WTC11 (cell line): ENCODE measurements at regions not wholly inside any gene's neighbourhood (a gene's known extent, or its start where the extent isn't known, plus 50 kb on each side); places are given as distances from the start of the nearest gene placed in this dataset.

Experiments used
- ATF1 ChIP-seq: sonication (generic); formaldehyde crosslinking; IDR thresholded peaks from 2 replicates; pipeline ENCODE4 v1.8.1; 2023; ENCODE audit warnings: mild to moderate bottlenecking, moderate library complexity, missing genetic modification reagents
- ETV6 ChIP-seq: sonication (generic); formaldehyde crosslinking; IDR thresholded peaks from 2 replicates; pipeline ENCODE4 v1.8.1; 2022; ENCODE audit warnings: mild to moderate bottlenecking, missing genetic modification reagents
- FOXJ3 ChIP-seq: sonication (generic); formaldehyde crosslinking; IDR thresholded peaks from 2 replicates; pipeline ENCODE4 v1.9.0; 2021; ENCODE audit warnings: missing genetic modification reagents, mild to moderate bottlenecking, borderline replicate concordance
- FOXK1 ChIP-seq: sonication (generic); formaldehyde crosslinking; IDR thresholded peaks from 2 replicates; pipeline ENCODE4 v1.8.0; 2022; ENCODE audit warnings: mild to moderate bottlenecking, moderate library complexity, missing genetic modification reagents
- NR2C2 ChIP-seq: sonication (generic); formaldehyde crosslinking; IDR thresholded peaks from 2 replicates; pipeline ENCODE4 v1.8.0; 2022; ENCODE audit warnings: mild to moderate bottlenecking, missing genetic modification reagents
- TCF7 ChIP-seq: sonication (generic); formaldehyde crosslinking; IDR thresholded peaks from 2 replicates; pipeline ENCODE4 v1.8.0; 2022; ENCODE audit warnings: mild to moderate bottlenecking, low read depth, missing genetic modification reagents, moderate library complexity
- ZNF232 ChIP-seq: sonication (generic); formaldehyde crosslinking; IDR thresholded peaks from 2 replicates; pipeline ENCODE4 v1.8.0; 2022; ENCODE audit warnings: mild to moderate bottlenecking, missing genetic modification reagents
- ZNF317 ChIP-seq: sonication (generic); formaldehyde crosslinking; IDR thresholded peaks from 2 replicates; pipeline ENCODE4 v1.8.1; 2023; ENCODE audit warnings: low read depth, mild to moderate bottlenecking, moderate library complexity, missing genetic modification reagents, borderline replicate concordance
- TF ChIP-seq, protein P1 (sequence below): fragments of 200-600 bp; IDR thresholded peaks from 2 replicates; pipeline ENCODE4 v1.8.0; 2022; ENCODE audit warnings: antibody characterized with exemption
- TF ChIP-seq, protein P2 (sequence below): sonication (generic); formaldehyde crosslinking; IDR thresholded peaks from 2 replicates; pipeline ENCODE4 v1.8.0; 2022; ENCODE audit warnings: mild to moderate bottlenecking, missing genetic modification reagents
- TF ChIP-seq, protein P3 (sequence below): sonication (generic); formaldehyde crosslinking; IDR thresholded peaks from 2 replicates; pipeline ENCODE4 v1.8.1; 2022; ENCODE audit warnings: low read depth, missing genetic modification reagents, borderline replicate concordance
- TF ChIP-seq, protein P4 (sequence below): sonication (generic); formaldehyde crosslinking; IDR thresholded peaks from 2 replicates; pipeline ENCODE4 v1.8.1; 2022; ENCODE audit warnings: mild to moderate bottlenecking, missing genetic modification reagents, moderate library complexity, borderline replicate concordance
- TF ChIP-seq, protein P5 (sequence below): sonication (generic); formaldehyde crosslinking; IDR thresholded peaks from 2 replicates; pipeline ENCODE4 v1.8.0; 2022; ENCODE audit warnings: mild to moderate bottlenecking, missing genetic modification reagents

GRCh38 chr1:188903241-188903640, 1574.4 kb downstream of the BRINP3 start:
- TF ChIP-seq, protein P1, sequence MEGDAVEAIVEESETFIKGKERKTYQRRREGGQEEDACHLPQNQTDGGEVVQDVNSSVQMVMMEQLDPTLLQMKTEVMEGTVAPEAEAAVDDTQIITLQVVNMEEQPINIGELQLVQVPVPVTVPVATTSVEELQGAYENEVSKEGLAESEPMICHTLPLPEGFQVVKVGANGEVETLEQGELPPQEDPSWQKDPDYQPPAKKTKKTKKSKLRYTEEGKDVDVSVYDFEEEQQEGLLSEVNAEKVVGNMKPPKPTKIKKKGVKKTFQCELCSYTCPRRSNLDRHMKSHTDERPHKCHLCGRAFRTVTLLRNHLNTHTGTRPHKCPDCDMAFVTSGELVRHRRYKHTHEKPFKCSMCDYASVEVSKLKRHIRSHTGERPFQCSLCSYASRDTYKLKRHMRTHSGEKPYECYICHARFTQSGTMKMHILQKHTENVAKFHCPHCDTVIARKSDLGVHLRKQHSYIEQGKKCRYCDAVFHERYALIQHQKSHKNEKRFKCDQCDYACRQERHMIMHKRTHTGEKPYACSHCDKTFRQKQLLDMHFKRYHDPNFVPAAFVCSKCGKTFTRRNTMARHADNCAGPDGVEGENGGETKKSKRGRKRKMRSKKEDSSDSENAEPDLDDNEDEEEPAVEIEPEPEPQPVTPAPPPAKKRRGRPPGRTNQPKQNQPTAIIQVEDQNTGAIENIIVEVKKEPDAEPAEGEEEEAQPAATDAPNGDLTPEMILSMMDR = no peak
- TF ChIP-seq, protein P2, sequence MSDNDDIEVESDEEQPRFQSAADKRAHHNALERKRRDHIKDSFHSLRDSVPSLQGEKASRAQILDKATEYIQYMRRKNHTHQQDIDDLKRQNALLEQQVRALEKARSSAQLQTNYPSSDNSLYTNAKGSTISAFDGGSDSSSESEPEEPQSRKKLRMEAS (CRISPR knock-in tag) = no peak
- TF ChIP-seq ZNF232 (CRISPR knock-in tag) (no peak), TCF7 (CRISPR knock-in tag) (no peak), ZNF317 (no peak), FOXJ3 (no peak), FOXK1 (no peak), ETV6 (CRISPR knock-in tag) (no peak), NR2C2 (no peak), ATF1 (CRISPR knock-in tag) (no peak)
- TF ChIP-seq, protein P3, sequence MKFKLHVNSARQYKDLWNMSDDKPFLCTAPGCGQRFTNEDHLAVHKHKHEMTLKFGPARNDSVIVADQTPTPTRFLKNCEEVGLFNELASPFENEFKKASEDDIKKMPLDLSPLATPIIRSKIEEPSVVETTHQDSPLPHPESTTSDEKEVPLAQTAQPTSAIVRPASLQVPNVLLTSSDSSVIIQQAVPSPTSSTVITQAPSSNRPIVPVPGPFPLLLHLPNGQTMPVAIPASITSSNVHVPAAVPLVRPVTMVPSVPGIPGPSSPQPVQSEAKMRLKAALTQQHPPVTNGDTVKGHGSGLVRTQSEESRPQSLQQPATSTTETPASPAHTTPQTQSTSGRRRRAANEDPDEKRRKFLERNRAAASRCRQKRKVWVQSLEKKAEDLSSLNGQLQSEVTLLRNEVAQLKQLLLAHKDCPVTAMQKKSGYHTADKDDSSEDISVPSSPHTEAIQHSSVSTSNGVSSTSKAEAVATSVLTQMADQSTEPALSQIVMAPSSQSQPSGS = no peak
- TF ChIP-seq, protein P4, sequence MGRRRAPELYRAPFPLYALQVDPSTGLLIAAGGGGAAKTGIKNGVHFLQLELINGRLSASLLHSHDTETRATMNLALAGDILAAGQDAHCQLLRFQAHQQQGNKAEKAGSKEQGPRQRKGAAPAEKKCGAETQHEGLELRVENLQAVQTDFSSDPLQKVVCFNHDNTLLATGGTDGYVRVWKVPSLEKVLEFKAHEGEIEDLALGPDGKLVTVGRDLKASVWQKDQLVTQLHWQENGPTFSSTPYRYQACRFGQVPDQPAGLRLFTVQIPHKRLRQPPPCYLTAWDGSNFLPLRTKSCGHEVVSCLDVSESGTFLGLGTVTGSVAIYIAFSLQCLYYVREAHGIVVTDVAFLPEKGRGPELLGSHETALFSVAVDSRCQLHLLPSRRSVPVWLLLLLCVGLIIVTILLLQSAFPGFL (CRISPR knock-in tag) = no peak
- TF ChIP-seq, protein P5, sequence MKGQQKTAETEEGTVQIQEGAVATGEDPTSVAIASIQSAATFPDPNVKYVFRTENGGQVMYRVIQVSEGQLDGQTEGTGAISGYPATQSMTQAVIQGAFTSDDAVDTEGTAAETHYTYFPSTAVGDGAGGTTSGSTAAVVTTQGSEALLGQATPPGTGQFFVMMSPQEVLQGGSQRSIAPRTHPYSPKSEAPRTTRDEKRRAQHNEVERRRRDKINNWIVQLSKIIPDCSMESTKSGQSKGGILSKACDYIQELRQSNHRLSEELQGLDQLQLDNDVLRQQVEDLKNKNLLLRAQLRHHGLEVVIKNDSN (CRISPR knock-in tag) = no peak
